IPS-NIHi11 (cell line): ENCODE measurements at regions not wholly inside any gene's neighbourhood (a gene's known extent, or its start where the extent isn't known, plus 50 kb on each side); places are given as distances from the start of the nearest gene placed in this dataset.
"Not testable (repeated sequence)": the region's sequence is repeated elsewhere in the genome, so short reads cannot be mapped to it uniquely, and the experiment has no call there.

Experiments
- DNase-seq: peaks from one replicate; pipeline ENCODE4 v3.0.0; 2012; ENCODE audit warnings: mixed read lengths, low spot score

DNA sequence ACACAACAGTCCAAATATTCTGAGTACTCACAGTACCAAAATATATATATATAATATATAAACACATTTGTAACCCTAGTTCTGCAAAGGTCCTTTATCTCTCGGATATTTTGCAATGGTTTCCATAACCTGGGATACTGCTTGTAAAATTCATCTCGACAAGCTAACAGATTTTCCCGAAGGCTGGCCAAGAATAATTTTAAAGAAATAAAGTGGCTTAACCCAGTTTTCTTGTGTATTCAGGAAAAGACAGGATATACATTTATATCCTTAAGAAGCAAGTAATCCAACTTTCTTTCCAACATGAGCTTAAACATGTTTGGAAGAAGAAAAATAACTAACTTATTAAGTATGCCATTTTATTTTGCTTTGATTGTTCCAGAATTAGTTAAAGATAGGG, 348.7 kb upstream of the RUNX1 start:
- DNase-seq: no peak

DNA sequence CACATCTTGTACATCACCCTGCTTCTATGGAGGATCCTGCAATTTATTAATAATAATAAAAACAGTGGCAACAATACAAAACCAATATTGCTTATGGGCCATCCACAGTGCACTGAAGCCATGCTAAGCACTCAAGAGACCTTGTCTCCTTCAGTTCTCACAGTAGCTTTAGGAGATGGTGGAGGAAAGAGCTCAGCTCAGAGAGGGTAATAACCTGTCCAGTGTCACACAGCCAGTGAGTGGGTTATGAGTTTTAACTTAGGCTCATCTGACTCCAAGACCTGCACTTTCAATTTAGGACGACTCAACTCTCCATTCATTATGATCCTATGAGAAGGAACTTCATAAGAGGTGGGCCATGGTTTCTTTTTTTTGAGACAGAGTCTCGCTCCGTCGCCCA, 347.6 kb upstream of the RUNX1 start:
- no peak for DNase-seq

DNA sequence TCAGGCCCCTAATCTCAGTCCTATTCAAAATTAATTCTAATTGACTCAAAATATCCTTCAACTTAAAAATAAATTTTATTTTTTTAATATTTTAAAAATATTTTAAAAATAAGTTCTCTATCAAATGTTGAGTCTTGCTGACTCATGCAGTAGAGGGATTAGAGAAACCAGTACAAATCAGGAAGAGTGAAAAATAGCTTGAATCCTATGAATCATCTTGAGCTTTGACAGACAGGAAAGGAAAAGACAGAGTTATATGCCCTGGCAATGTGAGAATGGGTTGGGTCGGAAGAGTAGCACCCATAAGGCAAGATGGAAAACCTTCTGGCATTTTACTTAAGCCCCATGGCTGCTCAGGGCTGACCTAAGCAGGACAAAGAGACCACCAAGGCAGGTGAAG, 346.6 kb upstream of the RUNX1 start:
- no peak for DNase-seq

DNA sequence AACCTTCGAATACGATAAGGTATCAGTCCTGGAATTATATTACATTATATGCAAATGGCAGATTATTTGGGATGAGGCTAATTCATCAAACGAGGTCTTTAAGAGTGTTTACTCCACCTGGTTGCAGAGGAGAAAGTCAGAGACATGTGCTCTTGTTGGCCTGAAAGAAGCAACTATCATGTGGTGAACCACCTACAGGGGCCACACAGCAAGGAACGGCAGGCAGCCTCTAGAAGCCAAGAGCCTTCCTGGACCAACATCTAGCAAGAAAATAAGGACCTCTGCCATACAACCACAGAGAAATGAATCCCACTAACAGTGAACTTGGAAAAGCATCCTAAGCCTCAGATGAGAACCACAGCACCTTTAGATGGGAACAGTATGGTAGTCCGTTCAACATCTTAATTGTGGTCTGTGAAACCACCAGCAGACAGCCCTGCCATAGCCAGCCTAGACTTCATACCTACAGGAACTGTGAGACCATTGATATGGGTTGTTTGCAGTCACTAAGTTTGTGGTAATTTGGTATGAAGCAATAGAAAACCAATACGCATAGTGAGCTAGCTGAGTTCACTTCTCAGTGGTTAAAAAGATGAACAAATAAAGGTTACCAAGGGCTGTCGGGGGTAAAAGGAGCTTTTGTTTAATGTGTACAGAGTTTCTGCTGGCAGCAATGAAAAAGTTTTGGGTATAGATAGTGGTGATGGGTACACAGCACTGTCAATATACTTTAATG, 345.7 kb upstream of the RUNX1 start:
- DNase-seq: no peak

DNA sequence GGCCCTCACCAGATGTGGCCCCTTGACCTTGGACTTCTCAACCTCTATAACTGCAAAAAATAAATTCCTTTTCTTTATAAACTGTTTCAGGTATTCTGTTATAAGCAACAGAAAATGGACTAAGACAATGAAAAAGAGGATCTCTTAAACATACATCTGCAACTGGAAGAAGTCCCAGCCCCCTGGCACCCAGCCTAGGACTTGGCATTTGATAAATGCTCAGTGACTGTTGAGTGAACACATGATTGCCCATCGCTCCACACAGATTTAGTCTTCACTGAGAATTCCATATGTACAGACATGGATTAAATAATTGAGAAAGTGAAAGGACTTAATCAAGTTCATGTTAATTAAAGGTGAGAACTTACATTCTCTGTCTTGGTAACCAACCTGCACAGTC, 344.9 kb upstream of the RUNX1 start:
- no peak for DNase-seq

DNA sequence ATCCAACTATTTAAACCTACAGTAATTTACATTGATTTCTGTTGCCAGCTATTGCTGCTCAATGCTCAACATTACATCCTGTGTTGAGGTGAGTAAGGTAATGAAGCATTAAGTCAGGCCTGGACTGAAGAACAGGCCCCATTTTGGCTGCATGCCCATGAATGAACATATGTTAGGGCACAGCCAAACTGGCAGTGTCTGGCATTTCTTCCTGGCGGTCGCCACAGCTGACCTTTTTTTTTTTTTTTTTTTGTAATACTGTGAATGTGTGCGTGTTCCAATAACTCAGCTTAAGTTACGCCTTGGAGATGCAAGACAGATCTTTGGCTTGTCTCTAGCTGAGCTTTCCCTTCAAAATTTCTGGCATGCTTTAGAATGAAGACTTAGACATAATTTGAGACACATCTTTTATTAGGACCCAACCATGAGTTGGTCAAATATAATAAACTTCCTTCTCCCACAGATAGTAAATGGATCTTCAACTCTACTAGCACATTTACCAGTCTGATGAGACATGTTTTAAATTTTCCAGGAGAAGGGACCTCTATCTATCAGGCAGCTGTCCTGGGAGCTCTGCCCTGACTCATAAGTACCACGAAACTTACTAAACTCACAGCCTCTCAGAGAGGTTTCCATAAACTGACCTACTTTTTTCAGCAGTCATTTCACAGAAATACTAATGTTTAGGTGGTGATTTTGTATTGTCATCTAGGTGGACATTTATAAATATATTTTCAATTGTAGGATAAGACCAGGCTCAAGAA, 341.1 kb upstream of the RUNX1 start:
- DNase-seq: no peak

DNA sequence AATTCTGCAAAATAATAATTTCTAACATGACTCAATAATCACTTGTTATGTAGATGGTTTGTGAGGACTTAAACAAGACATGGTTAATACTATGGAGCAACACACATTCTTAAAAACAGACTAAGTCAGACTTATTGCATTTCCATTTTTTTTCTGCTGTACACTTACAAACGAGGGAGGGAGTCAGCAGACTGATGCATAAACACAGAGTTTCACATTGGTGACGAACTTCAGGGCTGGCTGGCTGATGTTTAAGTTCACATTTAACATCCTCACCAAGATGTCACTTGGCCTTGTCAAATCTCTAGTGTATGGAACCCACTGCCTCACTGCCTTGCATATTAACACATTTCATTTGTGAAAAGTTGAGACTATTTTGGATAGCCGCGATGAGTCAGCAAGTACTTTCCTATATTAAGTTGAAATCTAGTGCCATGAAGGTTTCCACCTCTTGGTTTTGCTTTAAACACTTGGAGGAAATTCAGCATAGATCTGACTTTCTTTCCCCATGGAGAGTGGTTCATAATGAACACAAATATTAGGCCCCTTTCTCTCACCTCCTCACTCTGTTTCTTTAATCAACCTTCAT, 337.5 kb upstream of the RUNX1 start:
- no peak for DNase-seq

DNA sequence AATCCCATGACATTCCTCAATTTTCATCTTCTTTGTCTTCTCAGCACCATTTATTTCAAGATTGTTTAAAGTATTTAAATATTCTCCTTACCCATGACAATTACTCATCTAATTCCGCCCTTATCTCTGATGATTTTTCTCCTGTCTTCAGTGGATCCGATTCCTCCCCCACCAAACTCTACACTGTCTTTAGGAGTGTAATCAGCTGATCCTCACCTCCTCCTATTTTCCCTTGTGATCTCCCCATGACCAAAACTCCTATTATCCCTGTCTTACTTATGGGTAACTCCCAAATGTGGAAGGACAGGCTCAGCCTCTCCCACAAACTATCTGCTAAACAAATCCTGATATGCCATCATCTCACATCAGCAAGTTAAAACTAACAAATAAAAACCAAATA, 335.3 kb upstream of the RUNX1 start:
- DNase-seq: no peak

DNA sequence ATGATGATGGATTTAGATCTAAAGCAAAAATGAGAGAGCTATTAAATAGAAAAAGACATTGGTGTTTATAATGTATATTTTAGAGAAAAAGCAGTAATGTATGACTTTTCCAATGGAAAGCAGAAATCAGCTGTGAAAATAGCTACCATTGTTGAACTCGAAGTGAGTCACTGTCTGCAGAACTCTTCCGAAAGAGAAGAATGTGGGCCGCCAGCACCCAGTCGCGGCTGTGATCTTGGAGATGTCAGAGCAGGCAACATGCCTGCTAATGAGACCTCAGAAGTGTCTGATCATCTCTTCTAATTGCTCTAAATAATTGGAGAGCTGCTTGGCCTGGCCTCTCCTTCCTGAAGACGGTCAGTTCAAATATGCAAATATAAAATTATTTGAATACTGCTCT, 333.6 kb upstream of the RUNX1 start:
- no peak for DNase-seq

DNA sequence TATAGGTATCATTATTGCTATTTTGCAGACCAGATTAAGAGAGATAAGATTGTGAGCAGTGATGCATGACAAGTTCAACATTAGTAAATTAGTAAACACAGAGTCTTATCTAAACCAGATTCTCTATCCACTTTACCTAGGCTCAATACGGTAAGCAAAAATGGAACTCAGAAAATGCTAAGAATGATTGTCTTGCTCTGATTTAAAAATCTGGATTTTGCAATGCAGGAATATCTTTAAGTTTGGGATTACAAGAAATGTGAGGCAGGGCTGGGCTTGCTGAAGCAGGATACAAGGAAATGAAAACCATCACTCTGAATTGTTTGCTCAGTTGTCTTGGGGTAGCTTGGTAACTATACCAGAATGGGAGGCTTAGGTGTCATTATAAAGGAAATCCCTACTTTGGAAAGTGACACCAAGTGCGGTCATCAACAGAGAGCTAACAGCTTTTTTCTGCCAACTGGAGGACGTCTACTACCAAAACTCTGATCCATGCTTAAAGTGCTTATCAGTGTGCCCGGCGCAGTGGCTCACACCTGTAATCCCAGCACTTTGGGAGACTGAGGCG, 332.7 kb upstream of the RUNX1 start:
- no peak for DNase-seq

DNA sequence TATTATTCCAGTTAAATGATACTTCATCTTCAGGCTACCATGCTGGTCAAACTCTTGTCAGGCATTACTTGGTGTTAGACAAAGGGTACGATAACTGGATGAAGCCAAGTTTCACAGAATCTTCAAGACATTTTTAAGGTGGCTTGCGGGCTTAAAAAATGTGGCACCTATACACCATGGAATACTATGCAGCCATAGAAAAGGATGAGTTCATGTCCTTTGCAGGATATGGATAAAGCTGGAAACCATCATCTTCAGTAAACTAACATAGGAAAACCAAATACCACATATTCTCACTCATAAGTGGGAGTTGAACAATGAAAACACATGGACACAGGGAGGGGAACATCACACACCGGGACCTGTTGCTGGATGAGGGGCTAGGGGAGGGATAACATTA, 331.2 kb upstream of the RUNX1 start:
- not testable (repeated sequence) for DNase-seq

DNA sequence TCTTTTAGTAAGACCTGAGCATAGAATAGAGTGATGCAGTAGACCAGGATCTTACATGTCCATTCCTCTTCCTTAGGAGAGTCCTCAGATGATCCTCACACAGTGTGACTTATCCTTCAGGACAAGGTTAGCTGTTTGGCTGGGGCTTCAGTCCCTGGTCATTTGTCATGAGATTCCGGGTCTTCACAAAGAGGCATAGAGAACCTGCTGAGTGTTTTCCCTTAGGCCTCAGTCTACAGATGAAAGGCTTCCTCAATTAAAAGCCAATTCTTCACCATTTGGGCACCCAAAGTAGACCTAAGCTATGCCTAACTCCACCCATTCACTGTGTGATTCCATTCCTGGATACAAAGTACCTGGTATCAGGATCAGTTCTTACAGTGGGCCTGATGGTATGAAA, 329.8 kb upstream of the RUNX1 start:
- no peak for DNase-seq

DNA sequence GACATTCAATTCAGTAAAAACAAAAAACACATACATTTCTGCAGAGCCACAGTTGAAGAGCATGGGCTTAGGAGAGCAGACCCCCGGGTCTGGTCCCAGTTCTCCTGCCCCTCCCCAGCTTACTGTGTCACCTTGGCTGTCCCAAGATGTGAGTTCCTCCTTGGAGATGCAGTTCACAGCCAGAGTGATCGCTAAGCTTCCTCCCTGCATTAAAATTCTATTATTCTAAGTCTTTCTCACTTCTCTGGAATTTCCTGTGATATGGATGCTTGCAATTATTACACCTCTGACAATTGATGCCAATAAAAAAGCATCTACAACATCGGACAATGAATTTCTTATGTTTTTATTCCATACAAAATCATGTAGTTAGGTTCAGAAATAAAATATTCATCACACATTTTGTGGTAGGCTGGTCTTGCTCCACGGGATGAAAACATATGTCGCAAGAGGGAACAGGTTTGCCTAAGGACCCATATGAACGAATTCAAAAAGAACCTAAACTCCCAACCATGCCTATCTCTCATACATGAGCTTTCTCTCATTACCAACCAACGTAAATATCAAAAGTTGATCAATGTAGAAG, 328.5 kb upstream of the RUNX1 start:
- no peak for DNase-seq

DNA sequence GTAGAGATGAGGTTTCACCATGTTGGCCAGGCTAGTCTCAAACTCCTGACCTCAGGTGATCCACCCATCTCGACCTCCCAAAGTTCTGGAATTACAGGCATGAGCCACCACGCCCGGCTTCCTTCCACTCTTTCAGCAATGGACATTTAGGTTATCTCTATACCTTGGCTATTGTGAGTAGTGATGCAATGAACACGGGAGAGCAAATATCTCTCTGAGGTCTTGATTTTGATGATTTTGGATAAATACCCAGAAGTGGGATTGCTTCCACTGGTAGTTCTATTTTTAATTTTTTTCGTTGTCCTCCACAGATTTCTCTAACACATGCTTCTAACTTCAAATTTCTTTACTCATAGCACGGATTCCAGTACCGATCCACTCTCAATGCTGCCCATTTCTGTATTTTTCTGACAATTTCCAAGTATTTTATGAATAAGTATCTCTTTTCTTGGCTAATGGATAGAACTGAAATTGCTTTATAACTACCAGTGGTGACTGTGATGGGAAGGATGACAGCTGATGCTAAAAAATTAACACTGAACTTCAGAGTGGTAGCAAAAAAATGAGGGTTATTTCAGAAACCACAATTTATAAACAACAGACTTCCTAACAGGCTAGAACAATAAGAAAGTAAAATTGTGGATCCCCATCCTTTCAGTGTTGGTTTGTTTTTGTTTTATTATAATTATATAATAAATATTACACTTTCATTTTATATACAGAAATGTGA, 327.5 kb upstream of the RUNX1 start:
- DNase-seq: no peak

DNA sequence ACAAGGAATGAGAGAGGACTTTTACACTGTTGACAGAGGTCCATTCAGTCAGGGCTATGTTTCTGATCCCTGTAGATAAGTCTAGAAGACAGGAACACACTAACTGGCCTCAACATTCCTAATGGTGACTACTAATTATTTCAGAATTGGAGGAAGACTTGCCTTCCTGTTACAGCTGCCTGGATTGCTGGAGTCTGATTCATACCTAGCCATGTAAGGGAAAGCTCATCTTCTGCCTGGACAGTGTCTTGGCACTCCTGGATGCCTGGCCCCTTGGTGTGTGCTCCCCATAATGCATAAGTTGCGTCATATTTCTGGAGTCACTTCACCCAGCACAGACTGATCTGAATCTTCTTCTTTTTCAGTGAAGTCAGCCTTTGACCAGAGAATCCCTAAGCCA, 326.0 kb upstream of the RUNX1 start:
- DNase-seq: no peak

DNA sequence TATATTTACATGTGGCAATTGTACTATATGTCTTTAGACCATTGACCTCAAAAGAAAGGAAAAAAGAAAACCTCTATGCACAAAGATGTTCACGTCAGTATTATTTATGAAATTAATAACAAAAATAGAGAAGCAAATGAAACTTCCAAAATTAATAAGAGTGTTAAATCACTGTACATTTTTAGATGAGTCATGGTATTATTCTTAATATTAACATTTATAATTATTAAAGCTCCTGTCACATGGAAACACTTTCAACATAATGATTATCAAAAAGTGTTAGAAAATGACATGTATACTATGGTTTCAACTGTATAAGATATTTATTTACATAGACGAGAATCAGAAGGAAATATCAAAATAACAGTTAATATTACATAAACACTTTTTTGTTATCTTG, 324.9 kb upstream of the RUNX1 start:
- DNase-seq: no peak

DNA sequence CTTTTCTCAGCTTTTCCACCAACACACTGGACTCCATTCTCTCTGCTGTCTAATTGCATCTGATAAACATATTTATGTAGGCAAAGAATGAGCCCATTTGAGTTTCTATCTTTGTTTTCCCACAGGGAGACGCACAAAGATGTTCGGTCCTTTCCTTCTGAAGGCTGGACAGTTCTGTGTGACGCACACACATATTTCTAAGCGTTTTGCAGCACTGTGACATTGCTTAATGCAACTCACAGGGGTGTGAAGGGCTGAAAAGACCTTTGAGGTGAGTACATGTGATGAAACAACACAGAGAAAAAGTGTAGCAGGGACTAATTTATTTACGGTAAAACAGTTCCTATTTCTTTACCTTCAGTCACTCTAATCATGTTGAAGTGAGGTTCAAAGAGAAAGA, 323.1 kb upstream of the RUNX1 start:
- no peak for DNase-seq

DNA sequence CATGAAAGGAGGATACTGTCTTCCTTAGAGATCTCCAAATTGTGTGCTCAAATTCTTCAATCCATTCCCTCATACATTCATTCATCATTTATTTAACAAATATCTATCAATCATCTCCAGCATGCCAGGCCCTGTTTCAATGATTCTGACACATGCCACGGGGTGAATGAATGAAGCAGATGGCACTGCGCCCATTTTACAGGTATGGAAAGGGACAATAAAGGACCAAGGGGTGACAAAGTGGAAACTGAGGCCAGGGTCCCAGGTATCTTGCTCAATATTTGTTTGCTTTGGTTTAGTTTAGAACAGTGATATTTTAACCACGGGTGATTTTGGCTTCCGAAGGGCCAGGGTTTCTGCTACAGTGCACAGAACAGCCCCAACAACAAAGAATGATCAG, 321.6 kb upstream of the RUNX1 start:
- no peak for DNase-seq

DNA sequence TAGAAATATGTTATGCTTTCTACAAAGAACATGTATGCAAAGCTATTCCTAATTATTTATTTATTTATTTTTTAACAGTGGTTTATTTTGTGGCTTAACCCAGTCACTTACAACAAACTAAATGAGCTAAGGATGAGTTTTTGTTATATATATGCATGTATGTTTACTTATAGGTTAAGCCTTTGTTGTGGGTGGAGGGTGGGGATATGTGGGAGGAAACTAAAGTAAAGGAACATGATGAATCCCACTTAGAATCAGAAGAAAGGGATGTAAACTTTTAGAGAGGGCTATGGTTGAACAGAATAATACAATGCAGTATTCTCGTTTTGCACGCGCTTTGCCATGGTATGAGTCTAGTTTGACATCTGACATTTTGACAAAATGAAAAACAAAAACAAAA, 321.0 kb upstream of the RUNX1 start:
- no peak for DNase-seq

DNA sequence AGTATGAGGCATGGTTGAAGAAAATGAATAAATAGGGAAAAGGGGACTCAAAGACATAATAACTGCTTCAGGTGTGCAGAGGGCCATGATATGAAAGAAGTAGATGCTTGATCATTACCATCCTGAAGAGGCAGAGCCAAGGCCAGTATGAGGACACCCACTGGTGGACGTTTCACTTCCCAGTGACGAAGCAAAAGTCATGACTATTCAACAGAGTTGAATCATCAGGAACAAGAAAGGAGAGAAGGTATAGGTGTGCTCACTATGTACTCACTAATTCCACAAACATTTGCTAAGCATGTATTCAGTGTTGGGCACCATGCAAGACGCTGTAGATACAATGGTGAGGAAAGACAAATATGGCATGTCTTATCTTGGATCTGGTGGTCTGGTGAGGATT, 319.2 kb upstream of the RUNX1 start:
- DNase-seq: no peak

DNA sequence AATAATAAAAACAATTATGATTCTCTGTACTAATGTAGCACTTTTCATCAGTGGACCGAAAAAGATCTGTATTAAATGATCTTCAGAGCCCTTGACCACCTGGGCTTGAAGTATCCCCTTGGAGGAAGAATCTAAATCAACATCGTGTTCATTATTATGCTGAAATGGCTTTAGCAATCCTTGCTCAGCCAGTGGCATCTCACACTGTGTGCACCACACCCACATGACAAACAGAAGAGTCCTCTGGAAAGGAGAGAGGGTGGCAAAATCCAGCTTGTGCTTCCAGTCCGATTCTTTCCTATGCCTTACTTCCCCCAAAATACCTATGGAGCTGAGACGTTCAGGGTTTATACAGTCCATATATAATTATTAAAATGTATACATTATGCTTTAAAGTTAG, 318.5 kb upstream of the RUNX1 start:
- no peak for DNase-seq
